Motor neuron (in vitro differentiated cells): ENCODE measurements at regions not wholly inside any gene's neighbourhood (a gene's known extent, or its start where the extent isn't known, plus 50 kb on each side); places are given as distances from the start of the nearest gene placed in this dataset.
A peak's percentile ranks its signal among the peaks of the same experiment; 100 is the strongest.
"Not testable (repeated sequence)": the region's sequence is repeated elsewhere in the genome, so short reads cannot be mapped to it uniquely, and the experiment has no call there.

Source experiments
- ATAC-seq, 8 experiments: fragments of 200-7000 bp; cut with Tn5 transposase; replicated peaks in 6 of 8; 2 replicates each; pipeline ENCODE4 v1.8.0; 2021; ENCODE audit warnings: mild to moderate bottlenecking in 8 of 8, moderate library complexity in 8 of 8
- H3K27ac ChIP-seq, 2 donors: fragments of 250-450 bp; sonication (Bioruptor Pico); 2 replicates each; pipeline ENCODE4 v1.9.0; 2021; ENCODE audit warnings: antibody characterized with exemption in 2 of 2, mild to moderate bottlenecking in 2 of 2, moderate library complexity in 1 of 2
- H3K4me1 ChIP-seq, 2 donors: fragments of 250-450 bp; sonication (Bioruptor Pico); replicated peaks in 1 of 2; 2 replicates each; pipeline ENCODE4 v1.6.1; 2021; ENCODE audit warnings: antibody characterized with exemption in 2 of 2, mild to moderate bottlenecking in 2 of 2, moderate library complexity in 1 of 2
- H3K4me3 ChIP-seq, 5 donors: fragments of 250-450 bp; sonication (Bioruptor Pico); 2 replicates each; pipeline ENCODE4 v1.9.0; 2021; ENCODE audit warnings: antibody characterized with exemption in 5 of 5, mild to moderate bottlenecking in 5 of 5, moderate library complexity in 4 of 5
- WGBS, 10 experiments: fragments of 450-650 bp; shearing (Covaris generic); methylation state at CpG; one replicate each; pipeline ENCODE4 v1.0.0; 2022; 5-methylcytosine and 5-hydroxymethylcytosine counted together
- in situ Hi-C, 9 experiments: fragments of 400-800 bp; cut with MboI; loops; one replicate each; pipeline ENCODE4 v1.15.0; 2021; ENCODE audit warnings: low sequenced_read_pairs in 9 of 9, low pct_unique_long_range_greater_than_20kb in 2 of 9; ENCODE audit not compliant: unreplicated experiment in 9 of 9

- H3K27ac ChIP-seq, result no peak overlapping the region
- 0 to 72% (median 60%) methylated on average over 1 to 3 of the region's 3 CpGs; no CpG with 5 or more reads in 1 of the 10 experiments for WGBS, 10 experiments
- ATAC-seq, result peak in 3 of 8 experiments; percentile 87 to 98 (median 87)
- peaks cover 15 to 45% of the 10 kb centered on the region in 2 donors for H3K4me1 ChIP-seq
- no peak overlapping the region for H3K4me3 ChIP-seq
- in situ Hi-C loops, result loop anchor here in 2 of 9 experiments (25.0 kb wide), 2 partner anchors 1792 to 1817 kb away; partner anchors contain the start of gene BCL11A (in 1 of the 2)
These were observed 528.7 kb upstream of the FANCL start for GRCh38 chr2:58769864-58770234.

DNA sequence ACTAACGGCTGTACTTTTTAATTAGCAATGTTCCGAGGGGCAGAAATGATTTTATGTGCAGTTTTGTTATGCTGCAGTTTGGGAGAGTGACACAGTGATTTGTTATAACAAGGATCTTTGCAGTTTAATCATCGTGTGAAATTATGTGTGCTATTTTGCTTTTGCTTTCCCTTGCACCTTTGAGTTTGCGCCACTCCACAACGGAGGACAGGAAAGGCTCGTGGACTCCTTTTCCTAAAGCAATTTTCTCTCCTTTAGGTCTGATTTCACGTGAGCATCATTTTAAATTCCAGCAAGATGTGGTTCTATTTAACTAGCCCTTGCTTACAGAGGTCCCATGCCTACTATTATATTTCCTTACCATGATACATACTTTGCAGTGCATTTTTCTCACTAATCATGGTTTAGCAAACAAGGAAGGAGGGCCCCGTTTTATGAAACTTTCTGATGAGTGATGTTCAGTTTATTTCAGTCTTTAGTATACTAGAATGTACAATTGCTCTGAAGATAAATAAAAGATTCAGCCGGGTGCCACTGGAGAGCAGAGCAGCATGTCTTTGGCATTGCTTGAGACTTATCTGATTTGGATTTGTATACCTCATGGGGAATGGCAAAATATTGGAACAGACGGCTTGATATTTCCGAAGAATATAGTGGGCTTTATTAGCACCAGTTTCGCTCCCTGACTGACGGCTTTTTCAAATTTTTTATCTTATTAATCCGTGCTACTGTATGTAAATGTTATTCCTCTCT lies 528.2 kb upstream of the FANCL start:
- Histone ChIP-seq H3K4me1 (peaks cover 15 to 45% of the 10 kb centered on the region in 2 donors), H3K27ac (no peak overlapping the region), H3K4me3 (no peak overlapping the region)
- ATAC-seq, result peak in 3 of 8 experiments; percentile 33 to 76 (median 55)
- WGBS, 10 experiments, result 25 to 95% (median 75%) methylated on average over 4 to 14 of the region's 14 CpGs
- in situ Hi-C loops, result loop anchor here in 2 of 9 experiments (25.0 kb wide), 2 partner anchors 1793 to 1818 kb away; partner anchors contain the start of gene BCL11A (in 1 of the 2)

- in situ Hi-C loops, result loop anchor here in 2 of 9 experiments (25.0 kb wide), 2 partner anchors 1794 to 1819 kb away; partner anchors contain the start of gene BCL11A (in 1 of the 2)
- 40 to 100% (median 82%) methylated on average over 2 to 4 of the region's 4 CpGs; no CpG with 5 or more reads in 1 of the 10 experiments for WGBS, 10 experiments
- no peak for ATAC-seq
- no peak overlapping the region for H3K27ac ChIP-seq
- H3K4me3 ChIP-seq, result no peak overlapping the region
- H3K4me1 ChIP-seq, result peaks cover 15 to 45% of the 10 kb centered on the region in 2 donors
These were observed 527.6 kb upstream of the FANCL start for GRCh38 chr2:58768715-58769080.

DNA sequence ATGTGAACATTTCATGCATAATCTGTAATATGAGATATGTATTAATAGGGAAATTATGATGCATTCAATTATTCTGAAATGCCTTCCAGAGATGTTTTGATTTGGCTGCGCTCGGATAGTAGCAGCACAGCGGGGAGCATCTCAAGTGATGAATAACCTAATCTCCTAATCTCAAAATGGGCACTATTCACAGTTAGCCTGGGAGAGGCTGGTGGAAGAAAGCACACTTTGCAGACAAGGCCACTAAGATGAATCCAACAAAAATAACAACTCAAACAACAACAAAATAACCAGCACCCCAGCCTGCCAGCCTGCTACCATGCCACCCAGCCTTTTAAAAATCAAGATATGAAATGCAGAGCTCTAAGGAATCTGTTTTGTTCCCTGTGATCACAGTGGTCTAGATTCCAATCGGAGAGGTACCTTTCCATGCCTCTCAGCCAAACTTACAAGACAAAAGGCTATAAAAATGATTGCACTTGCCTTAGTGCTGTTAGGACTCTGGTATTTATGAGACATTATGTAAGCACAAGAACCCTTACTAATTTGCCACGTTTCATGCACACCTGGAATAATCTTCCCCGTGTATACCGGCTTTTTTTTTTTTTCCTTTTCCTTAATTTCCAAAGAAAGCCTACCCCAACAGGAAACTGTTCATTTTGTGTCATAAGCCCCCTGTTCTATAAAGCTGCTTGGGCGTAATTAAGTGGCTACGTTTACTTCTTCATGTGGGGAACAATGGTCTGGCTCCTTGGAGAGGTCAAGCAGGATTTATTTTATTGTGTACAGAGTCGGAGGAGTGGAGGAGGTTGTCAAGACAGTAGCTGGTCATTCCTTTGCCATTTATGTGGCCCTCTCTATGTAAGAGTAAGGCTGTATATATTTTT lies 526.9 kb upstream of the FANCL start:
- WGBS, 10 experiments, result 37 to 84% (median 67%) methylated on average over 1 to 9 of the region's 10 CpGs; no CpG with 5 or more reads in 1 of the 10 experiments

DNA sequence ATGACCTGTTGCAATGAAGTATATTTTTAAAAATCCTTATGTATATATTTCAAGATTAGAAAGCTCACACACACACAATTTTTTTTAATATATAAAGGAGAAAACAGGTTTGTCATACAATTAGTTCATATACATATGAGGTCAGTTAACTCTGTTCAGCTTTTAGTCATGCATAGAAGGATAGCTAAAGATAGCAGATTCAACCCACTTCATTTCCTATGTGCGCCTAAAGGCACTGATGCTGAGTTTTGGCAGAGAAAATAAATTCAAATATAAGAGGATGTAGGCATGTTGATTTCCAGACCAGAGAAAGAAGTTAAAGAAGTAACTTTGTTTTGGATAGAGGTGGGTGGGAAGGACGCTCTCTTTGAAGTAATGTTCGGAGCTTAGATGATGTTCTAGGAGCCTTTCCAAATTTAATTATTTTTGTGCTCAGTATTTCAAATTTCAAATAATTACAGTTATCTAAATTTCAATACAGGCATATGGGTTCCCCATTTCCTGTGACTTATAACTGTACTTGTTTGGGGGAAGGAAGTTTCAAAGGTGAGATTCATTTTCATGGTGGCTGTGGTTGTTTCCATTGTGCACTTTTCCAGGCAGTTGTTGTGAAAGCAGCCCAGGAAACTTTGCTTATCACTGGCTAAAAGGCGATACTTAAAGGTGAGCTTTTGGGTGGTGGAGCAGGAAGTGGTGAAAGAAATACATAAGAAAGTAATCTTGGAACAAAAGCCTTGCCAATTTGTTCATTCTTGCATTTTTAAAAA lies 523.4 kb upstream of the FANCL start:
- Histone ChIP-seq H3K4me3 (no peak overlapping the region), H3K27ac (no peak overlapping the region), H3K4me1 (peaks cover 6 to 21% of the 10 kb centered on the region in 2 donors)
- ATAC-seq, result no peak
- WGBS, 10 experiments, result 37 to 100% (median 89%) methylated on average over 1 to 4 of the region's 4 CpGs
- in situ Hi-C loops, result loop anchor here in 2 of 9 experiments (25.0 kb wide), 2 partner anchors 1798 to 1823 kb away; partner anchors contain the start of gene BCL11A (in 1 of the 2)

More for the DNA sequence above, 526.9 kb upstream of the FANCL start:
- ATAC-seq, result peak in 2 of 8 experiments; percentile 25 to 56
- no peak overlapping the region for H3K4me3 ChIP-seq
- peaks cover 15 to 45% of the 10 kb centered on the region in 2 donors for H3K4me1 ChIP-seq
- H3K27ac ChIP-seq, result no peak overlapping the region
- in situ Hi-C loops, result loop anchor here in 2 of 9 experiments (25.0 kb wide), 2 partner anchors 1794 to 1819 kb away; partner anchors contain the start of gene BCL11A (in 1 of the 2)

DNA sequence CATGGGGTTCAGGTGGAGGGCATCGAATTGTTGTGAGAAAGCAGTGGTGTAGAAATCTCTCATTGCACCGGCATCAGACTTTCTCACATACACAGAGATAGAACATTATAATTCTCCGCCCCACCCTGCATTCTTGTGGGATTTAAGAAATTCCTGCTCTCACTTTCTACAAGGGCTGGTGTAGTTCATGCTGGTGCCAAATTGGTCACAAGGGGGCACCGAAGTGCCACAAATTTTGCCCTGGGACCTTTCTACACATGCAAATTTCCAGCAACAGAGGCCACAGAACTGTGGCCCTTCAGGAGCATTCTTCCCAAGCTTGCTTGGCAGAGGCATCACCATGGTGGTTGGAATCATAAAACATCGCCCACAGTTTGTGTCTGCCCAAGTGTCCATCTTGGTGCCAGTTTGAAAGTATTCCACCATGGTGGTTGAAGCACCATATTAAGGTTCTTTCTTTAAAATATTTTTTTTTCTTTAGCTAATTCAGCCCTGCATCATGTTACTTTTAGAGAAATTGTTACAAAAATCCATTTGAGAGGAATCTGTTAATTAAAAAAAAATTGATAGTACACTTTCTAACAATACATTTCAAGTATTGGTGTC lies 521.2 kb upstream of the FANCL start:
- in situ Hi-C loops, result loop anchor here in 2 of 9 experiments (25.0 kb wide), 2 partner anchors 1800 to 1825 kb away; partner anchors contain the start of gene BCL11A (in 1 of the 2)
- H3K4me1 ChIP-seq, result no peaks in the 10 kb centered on the region
- peak; percentile 77 to 99 (median 90) for ATAC-seq
- H3K27ac ChIP-seq, result no peak overlapping the region
- no peak overlapping the region for H3K4me3 ChIP-seq
- WGBS, 10 experiments, result 7 to 49% (median 20%) methylated on average over 1 to 4 of the region's 5 CpGs; no CpG with 5 or more reads in 1 of the 10 experiments

GRCh38 chr2:58757971-58758370 lies 516.8 kb upstream of the FANCL start:
- in situ Hi-C loops, result loop anchor here in 2 of 9 experiments (25.0 kb wide), 2 partner anchors 1804 to 1829 kb away; partner anchors contain the start of gene BCL11A (in 1 of the 2)
- no peak overlapping the region for H3K4me3 ChIP-seq
- WGBS, 10 experiments, result 0 to 94% (median 63%) methylated on average over 1 to 6 of the region's 6 CpGs; no CpG with 5 or more reads in 4 of the 10 experiments
- H3K4me1 ChIP-seq, result no peaks in the 10 kb centered on the region
- H3K27ac ChIP-seq, result no peak overlapping the region
- ATAC-seq, result no peak

- Histone ChIP-seq H3K4me1 (no peaks in the 10 kb centered on the region), H3K4me3 (no peak overlapping the region), H3K27ac (no peak overlapping the region)
- WGBS, 10 experiments, result 25 to 100% (median 67%) methylated on average over 1 to 2 of the region's 2 CpGs
- no peak for ATAC-seq
- in situ Hi-C loops, result loop anchor here in 2 of 9 experiments (25.0 kb wide), 2 partner anchors 1806 to 1831 kb away; partner anchors contain the start of gene BCL11A (in 1 of the 2)
These were observed 515.2 kb upstream of the FANCL start for GRCh38 chr2:58756336-58756735.

- H3K4me1 ChIP-seq, ATAC-seq, H3K4me3 ChIP-seq, H3K27ac ChIP-seq: not testable (repeated sequence)
- 0 to 83% (median 63%) methylated on average over 1 to 2 of the region's 2 CpGs; no CpG with 5 or more reads in 2 of the 10 experiments for WGBS, 10 experiments
- in situ Hi-C loops, result loop anchor here in 2 of 9 experiments (25.0 kb wide), 2 partner anchors 1810 to 1835 kb away; partner anchors contain the start of gene BCL11A (in 1 of the 2)
These were observed 511.4 kb upstream of the FANCL start for GRCh38 chr2:58752507-58752906.

DNA sequence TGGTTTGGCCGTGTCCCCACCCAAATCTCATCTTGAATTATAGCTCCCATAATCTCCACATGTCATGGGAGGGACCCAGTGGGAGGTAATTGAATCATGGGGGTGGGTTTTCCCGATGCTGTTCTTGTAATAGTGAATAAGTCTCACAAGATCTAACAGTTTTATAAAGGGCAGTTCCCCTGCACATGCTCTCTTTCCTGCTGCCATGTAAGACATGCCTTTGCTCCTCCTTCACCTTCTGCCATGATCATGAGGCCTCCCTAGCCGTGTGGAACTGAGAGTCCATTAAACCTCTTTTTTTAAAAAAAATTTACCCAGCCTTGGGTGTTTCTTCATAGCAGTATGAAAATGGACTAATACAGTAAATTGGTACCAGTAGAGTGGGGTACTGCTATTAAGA lies 510.6 kb upstream of the FANCL start:
- ATAC-seq, H3K4me3 ChIP-seq, H3K27ac ChIP-seq, H3K4me1 ChIP-seq: not testable (repeated sequence)
- WGBS, 10 experiments, result 0 to 86% (median 20%) methylated on average over 1 to 2 of the region's 3 CpGs; no CpG with 5 or more reads in 3 of the 10 experiments
- in situ Hi-C loops, result loop anchor here in 2 of 9 experiments (25.0 kb wide), 2 partner anchors 1811 to 1836 kb away; partner anchors contain the start of gene BCL11A (in 1 of the 2)

GRCh38 chr2:58749041-58749440 lies 507.9 kb upstream of the FANCL start:
- H3K4me3 ChIP-seq, result no peak overlapping the region
- in situ Hi-C loops, result no loop called here
- no peaks in the 10 kb centered on the region for H3K4me1 ChIP-seq
- H3K27ac ChIP-seq, result no peak overlapping the region
- ATAC-seq, result no peak
